Stimulated activated CD4-positive, alpha-beta T cell treated with anti-CD3 and anti-CD28 coated beads, Interleukin-15, amount 100 ng/mL, for 24 hours (primary cell): ENCODE measurements at regions not wholly inside any gene's neighbourhood (a gene's known extent, or its start where the extent isn't known, plus 50 kb on each side); places are given as distances from the start of the nearest gene placed in this dataset.

Experiments
- DNase-seq: peaks from one replicate; pipeline ENCODE4 v3.0.0-alpha.2; 2020

- DNase-seq: no peak
Measured at GRCh38 chr6:46072866-46073265, 56.9 kb upstream of the ENPP4 start.

DNA sequence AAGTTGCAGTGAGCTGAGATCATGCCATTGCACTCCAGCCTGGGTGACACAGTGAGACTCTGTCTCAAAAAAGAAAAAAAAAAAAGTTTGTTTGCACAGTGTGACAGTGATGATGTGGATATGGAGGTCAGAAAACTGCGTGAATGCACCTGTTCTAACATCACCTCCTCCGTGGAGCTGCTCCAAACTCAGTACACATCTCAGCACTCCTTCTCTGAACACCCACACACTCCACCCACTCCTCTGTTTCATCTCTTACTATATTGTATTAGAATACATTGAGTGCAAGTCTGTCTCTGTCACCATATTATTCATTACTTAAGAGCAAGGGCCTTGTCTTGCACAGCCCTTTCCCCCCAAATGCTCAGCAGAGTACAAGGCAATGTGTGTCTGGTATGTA, 51.5 kb upstream of the ENPP4 start:
- peak; percentile 33 for DNase-seq

DNA sequence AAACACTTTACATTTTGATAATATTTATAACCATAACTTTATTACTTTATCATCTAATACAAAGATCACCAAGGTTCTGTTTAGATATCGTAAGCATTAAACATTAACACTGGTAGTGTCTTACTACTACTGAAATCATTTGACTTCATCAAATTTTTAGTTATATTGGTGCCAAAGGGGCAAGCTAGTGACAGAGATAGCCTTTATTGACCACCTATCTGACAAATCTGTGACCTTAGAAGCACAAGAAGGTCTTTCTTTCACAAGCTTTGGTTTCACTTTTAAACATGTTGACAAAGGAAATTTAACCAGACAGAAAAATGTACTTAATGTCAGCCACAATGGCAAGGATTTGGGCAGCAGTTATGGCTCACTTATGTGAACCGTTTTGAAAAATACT, 50.7 kb upstream of the ENPP4 start:
- DNase-seq: no peak
